NCI-H1105 (cell line): ENCODE measurements at regions not wholly inside any gene's neighbourhood (a gene's known extent, or its start where the extent isn't known, plus 50 kb on each side); places are given as distances from the start of the nearest gene placed in this dataset.
A peak's percentile ranks its signal among the peaks of the same experiment; 100 is the strongest.

Source experiments
- DNase-seq: peaks from one replicate; lab custom pipeline; 2025; lab: John Stamatoyannopoulos, UW

DNA sequence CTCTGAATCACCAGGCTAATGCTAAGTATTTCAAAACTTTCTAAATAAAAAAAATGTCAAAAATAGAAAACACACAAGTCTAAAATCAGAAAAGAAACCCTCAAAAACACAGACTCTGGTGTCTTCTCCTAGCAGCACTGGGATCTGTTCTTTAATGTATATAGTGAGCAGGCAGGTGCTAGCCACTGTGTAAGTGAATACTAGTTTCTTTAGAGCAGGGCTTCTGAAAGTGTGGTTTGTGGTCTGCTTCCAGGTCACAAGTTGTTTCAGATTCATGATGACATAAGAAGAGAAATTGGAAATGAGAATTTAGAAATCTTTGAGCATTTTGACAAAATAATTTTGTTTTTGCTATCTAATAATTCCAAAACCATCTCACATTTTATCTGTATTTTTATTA, 763.1 kb downstream of the USP25 start:
- DNase-seq, result no peak

DNA sequence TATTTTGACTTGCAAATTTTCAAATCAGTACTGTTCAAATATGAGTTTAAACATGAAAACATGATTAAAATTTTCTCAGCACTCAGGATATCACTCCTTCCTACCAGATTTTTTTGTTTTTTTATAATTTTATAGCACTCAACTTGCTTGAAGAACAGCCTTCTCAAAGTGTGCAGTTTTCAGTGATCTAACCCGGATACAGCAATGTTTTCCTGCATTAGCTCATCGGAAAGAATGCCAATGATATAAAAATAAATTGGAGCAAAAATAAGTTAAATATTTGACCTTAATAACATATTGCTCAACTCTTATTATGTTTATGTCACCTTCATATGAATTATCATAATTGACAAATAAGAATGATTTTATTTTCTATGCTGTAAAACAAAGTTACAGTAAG, 766.8 kb downstream of the USP25 start:
- no peak for DNase-seq

DNA sequence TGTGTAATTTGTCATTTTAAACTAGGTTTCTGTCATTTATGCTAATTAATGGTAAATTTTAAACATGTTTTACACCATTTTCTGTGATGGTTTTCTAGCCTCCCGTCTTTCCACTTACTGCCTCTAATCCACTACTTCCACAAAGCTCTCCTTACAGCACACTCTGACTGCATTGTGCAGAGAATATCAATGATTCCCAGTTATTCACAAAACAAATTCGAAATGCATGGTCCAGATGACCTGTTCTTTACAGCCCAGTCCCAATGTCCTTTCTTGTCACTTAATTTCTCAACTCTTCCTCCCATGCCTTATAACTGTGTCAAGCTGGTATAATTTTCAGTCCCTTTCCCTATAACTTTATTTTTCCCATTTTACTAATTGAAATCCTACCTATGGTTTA, 770.5 kb downstream of the USP25 start:
- no peak for DNase-seq

DNA sequence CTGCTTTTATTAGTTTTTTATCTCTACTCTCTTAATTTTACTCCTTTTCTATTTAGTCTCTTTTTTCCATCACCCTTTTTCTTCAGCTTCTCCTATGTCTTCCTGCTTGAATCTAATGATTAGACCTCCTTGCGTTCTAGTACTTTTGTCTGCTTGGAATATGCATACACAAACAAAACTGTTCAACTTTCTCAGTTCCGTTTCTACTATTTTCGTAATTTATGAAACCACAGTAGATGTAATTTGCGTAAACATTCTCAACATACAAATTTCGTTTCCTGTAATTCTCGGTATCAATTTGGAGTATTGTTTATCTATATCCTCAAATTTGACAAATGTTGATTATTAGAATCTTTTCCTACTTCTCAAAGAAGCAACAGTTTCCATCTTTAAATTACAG, 772.5 kb downstream of the USP25 start:
- no peak for DNase-seq

DNA sequence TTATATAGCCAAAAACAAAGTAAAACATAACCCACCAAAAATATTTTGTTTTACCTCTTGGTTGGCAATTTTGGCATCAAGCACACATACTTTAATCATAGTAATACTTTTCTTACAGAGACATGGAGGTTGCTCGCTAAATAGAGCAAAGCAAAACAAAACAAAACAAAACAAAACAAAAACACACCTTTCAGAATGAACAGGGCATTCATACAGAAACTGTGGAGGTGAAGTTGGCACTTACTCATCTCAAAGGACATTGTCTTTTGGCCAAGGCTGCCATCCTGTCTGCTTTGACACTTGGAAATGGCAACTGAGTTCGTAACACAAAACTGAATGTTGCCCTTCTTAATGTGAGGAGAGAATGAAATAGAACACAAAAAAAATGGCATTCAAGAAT, 773.1 kb downstream of the USP25 start:
- DNase-seq, result no peak

DNA sequence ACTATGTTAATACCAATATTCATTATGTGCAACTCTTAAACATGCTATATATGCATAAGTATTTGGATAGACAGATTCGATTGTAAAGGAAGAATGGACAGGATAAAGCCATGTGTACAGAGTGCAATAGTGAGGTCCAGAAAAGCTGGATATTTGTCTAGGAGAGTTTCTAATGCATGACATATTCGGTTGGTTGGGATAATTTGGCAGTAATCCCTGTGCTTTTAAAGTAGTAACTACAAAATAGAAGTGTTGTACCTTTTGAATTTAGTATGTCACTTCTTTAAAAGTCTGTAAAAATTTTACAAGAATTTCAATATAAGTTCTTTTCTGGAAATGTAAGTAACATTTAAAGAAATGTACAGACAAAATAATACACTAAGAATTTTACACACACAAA, 774.5 kb downstream of the USP25 start:
- DNase-seq, result no peak

DNA sequence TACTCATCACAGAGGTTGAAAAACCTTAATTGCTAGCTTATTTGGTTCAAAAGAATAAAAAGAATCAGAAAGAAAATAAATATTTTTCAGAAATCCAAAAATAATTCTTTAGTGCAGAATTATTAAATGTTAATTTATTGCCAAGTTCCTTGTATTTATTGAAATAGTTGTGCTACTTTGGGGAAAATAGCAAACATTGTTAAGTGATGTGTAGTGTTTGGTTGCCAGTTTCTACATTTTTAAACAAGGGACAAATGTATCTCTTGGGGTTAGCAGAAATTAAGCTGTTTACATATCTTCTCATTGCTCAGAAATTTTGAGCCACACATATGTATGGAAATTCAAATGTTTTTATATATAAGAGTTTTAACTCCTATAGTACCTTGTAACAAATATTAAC, 775.0 kb downstream of the USP25 start:
- no peak for DNase-seq

DNA sequence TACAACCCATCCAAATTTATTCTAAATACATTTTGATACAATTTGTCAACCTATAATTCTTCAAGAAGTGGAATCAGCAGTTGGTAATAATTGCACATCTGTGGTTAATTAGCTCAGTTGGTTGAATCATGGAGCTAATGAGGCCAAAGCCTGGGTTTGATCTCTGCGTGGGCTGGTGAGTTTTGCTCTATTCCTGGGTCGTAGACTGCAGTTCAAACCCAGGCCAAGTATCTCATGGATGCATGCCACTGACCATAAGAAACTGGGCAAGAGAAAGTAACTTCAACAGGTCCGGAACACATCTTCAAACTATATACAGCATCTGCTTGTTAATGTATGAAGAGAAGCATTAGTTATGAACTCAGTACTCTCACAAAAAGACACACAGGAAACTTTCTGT, 779.7 kb downstream of the USP25 start:
- DNase-seq, result no peak

DNA sequence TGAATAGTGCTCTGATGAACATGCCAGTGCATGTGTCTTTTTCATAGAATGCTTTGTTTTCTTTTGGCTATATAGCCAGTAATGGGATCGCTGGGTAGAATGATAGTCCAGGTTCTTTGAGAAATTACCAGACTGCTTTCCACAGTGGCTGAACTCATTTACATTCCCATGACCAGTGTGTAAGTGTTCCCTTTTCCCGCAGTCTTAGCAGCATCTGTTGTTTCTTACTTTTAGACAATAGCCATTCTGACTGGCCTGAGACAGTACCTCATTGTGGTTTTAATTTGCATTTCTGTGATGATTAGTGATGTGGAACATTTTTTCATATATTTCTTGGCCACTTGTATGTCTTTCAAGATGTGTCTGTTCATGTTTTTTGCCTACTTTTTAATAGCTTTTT, 784.5 kb downstream of the USP25 start:
- DNase-seq, result no peak

DNA sequence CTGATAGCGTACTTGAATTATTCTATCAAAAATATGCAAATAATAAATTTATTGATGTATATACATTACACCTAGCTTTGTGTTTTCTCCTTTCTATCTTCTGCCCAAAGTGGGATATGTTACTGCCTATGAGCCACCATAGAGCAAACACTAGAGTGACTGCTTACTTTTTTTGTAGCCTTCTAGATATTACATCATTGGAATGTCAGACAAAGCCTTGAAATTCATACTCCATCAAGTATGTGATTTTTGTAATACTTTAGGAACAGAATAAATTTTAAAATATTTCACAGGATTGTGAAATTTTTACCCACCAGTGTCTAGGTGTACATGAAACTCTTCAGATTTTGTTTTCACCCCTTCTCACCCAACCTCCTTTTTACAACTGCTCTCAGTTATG, 787.6 kb downstream of the USP25 start:
- no peak for DNase-seq

DNA sequence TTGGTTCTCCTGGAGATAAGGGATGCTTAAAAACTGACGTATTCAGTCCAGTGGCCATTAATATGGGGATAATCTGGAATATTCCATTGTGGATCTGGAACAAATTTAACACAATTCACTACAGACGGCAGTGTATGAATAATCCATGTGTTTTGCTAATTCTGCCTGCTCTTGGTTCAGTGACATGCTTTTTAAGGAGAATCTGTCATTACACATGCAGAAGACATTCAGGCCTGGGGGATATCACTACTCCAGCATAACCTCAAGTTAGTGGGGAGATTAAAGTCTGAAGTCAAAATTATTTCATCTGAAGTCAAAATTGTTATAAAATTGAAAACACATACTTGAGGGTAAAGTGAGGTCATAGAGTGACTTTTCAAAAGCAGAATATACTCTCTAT, 789.3 kb downstream of the USP25 start:
- no peak for DNase-seq

DNA sequence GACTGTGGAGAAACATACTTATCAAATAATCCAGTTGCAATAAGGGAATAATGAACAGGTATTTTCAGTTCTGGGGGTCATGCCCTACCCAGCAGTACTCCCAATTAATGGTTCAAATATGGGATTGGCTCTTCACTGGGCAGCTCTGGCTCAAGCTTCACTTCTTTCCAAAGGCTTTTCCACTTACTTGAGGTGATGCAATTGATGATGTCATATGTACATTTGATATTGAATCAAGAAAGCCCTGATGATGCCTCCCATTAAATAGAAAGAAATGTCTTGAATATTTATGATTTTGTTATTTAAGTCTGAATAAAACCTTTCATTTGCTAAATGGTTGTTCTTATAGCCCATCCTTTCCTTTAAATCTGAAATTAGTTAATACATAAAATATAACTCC, 789.9 kb downstream of the USP25 start:
- no peak for DNase-seq

DNA sequence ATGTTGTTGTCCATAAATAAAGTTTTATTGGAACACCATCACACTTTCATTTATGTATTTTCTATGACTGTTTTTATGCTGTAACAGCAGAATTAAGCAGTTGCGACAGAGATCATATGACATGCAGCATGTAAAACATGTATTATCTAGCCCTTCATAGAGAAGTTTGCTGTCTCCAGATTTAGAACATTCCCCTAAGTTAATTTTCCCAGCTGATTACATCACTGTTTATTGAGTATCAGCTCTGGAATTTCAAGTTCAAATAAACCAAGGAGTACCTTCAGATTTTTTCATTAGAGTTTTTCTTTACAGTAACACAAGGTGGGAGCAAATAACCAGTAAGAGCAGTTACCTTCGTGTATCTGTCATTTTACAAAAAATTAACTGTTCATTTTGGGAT, 792.8 kb downstream of the USP25 start:
- no peak for DNase-seq

DNA sequence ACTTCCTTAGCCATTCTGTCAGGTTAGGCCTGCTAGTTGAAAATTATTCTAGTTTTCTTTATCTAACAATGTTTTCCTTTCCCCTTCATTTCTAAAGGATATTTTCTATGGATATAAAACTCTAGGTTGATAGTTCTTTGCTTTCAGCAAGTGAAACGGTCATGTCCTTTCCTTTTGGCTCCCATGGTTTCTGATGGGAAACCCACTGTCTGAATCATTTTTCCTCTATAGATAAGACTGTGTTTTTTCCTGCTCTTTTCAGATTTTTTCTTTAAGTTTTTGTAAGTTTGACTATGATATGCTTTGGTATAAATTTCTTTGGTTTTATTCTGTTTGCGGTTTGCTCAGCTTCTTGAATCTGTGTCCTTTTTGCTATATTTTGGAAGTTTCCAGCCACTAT, 800.9 kb downstream of the USP25 start:
- no peak for DNase-seq

DNA sequence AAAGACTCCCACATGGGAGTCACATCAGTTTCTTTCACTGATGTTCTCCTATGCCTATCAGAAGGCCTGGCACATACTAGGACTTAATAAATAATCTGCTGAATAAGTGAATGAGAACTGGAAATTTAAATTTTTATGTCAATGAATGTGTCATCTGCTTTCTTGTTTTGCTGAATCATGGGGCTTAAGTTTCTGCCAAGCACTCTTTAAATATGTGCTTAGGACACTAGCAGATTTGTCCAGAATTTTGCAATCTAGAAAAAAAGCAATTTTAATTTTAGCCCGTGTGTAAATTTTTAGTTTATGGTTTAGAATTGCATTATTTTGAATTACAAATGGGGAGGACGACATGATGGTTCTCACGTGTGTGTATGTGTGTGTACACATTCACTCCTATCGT, 803.1 kb downstream of the USP25 start:
- DNase-seq, result no peak

DNA sequence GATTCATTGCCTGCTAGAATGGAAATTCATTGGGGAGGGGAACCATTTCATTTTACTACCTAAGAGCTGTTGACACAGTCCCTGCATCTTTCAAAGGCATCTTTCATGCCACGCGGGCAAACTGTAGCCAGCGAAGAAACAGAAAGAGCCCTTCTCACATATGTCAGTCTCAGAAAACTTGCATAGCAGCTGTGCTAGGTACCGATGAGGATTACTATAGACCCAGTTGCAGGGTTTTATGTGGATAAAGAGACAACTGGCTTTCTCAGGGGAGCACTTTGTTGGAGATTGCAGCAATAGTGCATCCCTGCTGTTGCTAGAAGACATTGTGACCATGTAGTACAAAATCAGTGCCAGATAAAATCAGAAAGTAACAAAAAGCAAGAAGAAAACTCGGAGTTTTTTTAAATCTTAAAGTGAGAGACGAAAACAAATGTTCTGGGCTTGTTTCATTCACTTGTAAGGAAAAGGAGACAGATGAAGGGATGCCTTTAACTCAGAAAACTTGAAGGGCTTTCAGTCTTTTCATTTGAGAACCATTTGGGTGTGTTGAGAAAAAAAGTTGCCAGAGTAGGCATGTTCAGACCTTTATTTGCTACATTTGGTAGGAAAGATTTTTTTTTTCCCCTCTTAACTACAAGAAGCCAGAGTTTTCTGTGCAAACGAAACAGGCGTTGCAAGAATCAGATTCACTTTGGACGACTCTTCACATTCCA, 804.1 kb downstream of the USP25 start:
- DNase-seq, result no peak

DNA sequence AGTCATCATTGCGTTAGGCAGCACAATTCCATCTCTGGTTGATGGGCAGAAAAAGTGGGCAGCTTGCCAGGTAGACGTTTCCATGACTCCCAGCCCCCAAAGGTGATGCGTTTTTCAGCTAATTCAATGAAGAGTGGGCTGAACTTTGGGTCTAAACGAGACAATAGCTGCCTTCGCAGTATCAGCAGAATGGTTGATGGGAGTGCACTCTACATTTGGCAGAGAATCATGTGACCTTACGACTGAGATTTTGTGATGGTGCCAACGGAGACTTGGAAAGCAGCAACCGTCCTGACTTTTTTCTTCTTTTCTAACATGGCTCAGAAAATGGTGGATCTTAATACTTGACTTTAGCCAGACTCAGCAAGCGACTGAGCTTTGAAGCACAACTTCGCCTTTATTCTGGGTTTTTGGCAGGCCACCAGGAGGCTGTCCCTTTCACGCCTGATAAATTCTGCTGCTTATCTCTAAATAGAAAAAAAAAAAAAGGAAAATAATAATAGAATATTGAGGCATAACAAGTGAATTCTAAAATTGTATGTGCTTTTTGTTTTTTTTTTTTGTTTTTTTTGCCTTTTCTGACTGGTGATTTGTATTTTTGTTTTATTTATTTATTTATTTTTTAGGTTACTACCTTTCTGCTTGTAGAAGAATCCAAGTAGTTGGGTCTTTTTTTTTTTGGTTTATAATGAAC, 804.8 kb downstream of the USP25 start:
- peak; percentile 79 for DNase-seq

DNA sequence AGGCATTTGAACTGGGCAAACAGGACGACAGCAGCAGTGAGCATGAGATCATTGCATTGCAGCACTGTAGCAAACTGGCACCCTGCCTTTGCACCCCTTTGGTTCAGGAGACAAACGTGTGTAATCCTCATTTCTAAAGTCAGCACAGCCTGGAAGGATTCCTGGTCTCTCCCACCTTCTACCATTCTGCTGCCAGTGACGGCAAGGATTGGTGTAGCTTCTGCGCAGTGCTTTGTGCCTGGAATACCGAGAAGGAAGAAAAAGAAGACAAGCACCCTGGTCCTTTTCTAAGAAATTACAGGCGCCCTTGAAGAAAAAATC, 805.3 kb downstream of the USP25 start:
- peak; percentile 33 for DNase-seq

DNA sequence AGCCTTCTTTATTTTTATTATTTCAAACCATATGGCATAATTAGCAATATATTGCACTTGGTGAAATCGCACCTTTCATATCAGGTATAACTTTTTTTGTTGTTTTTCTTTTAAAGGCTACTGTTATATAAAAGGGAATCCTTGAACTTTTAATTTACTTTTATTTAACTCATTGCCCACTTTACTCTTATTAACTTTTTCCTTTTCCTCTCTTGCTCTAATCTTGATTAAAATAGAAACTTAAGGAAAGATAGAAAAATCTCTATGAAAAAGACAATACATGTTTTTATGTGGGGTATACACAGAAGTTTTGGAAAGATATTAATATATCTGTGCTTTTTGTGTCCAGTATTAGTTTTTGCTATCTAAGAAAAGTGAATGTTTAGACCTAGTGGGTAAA, 805.8 kb downstream of the USP25 start:
- no peak for DNase-seq

DNA sequence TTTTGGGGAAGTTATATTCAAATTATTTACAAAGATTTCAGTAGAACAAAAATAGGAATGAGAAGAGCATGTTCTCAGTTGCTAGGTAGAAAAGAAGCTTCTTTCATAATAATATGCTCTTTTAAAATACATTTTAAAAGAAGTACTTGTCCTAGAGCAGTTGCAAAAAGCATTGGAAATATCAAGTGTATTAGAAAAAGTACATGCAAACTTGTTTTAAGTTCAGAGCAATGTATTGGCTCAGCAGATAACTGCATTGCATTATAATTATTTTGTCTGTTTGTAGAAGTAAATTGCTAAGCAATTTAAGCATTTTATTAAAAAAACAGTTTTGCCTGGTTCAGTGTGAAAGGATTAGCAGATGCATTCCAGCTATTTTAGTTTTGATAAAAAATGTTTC, 806.4 kb downstream of the USP25 start:
- no peak for DNase-seq

DNA sequence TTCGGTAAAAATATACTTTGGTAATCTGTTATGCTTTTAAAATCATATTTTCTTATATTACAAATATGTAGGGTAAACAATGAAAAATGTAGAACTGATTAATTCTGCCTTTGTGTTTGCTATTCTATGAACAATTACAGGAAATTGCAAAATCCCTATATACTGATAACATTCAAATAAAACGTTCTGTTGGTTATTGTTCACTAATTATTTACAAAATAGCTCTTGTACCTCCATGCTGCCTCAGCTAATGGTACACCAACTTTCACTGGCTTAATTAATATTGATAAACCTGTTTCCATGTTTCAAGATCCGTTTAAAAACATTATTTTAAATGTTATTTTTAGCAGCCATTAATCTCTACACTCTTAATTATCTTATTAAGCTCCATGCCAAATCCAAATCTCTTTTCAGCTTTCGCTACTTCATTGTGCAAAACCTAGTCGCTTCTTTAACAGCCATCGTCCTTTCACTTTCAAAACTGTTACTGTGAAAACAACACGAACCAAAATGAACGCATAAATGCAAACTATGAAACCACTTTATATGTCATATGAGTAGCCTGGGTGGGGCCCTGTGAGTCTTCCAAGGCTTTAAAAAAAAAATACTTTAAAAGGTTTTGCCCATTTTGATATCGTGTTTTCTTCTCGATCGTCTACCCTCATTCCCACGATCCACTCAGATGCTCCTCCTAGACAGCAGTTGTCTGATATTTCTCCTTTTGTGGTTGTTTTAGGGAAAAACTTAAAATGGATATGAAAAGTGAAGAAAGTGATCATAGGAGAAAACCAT, 807.1 kb downstream of the USP25 start:
- peak; percentile 11 for DNase-seq

DNA sequence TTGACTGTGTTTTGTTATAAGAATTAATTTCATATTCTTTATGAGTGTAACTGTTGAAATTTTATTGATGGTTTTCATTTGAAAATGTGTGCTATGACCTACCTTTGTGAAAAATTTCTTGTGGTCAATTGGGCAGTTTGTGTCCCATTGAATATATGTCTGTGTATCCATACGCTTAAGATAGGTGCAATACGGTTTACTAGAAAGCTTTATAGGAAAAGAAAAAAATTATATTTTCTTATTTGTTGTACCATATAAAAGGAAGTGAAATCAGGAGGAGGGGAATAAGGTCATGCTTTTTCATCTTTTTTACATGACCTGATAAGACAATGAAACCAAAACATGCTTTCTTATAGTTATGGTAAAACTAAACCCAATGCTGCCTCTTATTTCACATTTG, 807.7 kb downstream of the USP25 start:
- no peak for DNase-seq

DNA sequence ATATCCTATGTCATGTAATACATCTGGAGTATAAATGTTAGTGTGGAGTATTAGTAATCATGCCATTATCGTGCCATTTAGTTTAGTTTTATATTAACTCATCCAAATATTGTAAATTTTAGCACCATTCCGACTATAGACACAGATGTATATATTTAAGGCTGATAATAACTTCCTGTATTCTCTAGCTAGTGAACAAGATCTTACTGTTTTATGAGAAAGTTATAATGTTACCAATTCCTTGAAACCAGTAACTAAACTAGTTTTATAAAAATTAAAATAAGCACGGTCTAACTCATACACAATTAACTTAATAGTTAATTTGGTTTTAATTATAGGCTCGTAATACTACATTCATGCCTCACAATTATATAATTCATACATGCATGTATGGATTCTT, 808.6 kb downstream of the USP25 start:
- DNase-seq, result no peak
